Esophagus muscularis mucosa (tissue), 4 donors: ENCODE measurements at regions not wholly inside any gene's neighbourhood (a gene's known extent, or its start where the extent isn't known, plus 50 kb on each side); places are given as distances from the start of the nearest gene placed in this dataset.

Source experiments
- DNase-seq: peaks from one replicate; pipeline ENCODE4 v3.0.0-alpha.2; 2017; ENCODE audit errors: extremely low spot score
- H3K27ac ChIP-seq, 4 donors: fragments of 200-600 bp; sonication (generic); replicated peaks in 1 of 4; 1 replicate in 3 of 4; 2 replicates in 1 of 4; pipeline ENCODE4 v1.5.1; 2016 to 2019; ENCODE audit warnings: mild to moderate bottlenecking in 1 of 4
- H3K27me3 ChIP-seq, 4 donors: fragments of 200-600 bp; sonication (generic); one replicate each; pipeline versions ENCODE4 v1.5.1 to v1.6.0; 2016 to 2019
- H3K36me3 ChIP-seq, 4 donors: fragments of 200-600 bp; sonication (generic); one replicate each; pipeline ENCODE4 v1.5.1; 2016 to 2019
- H3K4me1 ChIP-seq, 4 donors: fragments of 200-600 bp; sonication (generic); one replicate each; pipeline ENCODE4 v1.5.1; 2016 to 2019
- H3K4me3 ChIP-seq, 4 donors: fragments of 200-600 bp; sonication (generic); 1 replicate in 2 of 4; 2 replicates in 2 of 4; pipeline ENCODE4 v1.5.1; 2016 to 2019; ENCODE audit warnings: mild to moderate bottlenecking in 4 of 4, moderate library complexity in 1 of 4
- H3K9me3 ChIP-seq, 4 donors: fragments of 200-600 bp; sonication (generic); 1 replicate in 3 of 4; 2 replicates in 1 of 4; pipeline ENCODE4 v1.5.1; 2016 to 2019
- EP300 ChIP-seq: sonication (generic); formaldehyde crosslinking; IDR thresholded peaks from one replicate; pipeline ENCODE4 v1.6.1; 2017; ENCODE audit warnings: antibody characterized with exemption
- POLR2A ChIP-seq: fragments of 450-650 bp; IDR thresholded peaks from one replicate; pipeline ENCODE4 v1.6.1; 2017; ENCODE audit warnings: antibody characterized with exemption, moderate library complexity, mild to moderate bottlenecking, low read depth
- POLR2AphosphoS5 ChIP-seq, 2 donors: sonication (generic); formaldehyde crosslinking; IDR thresholded peaks; one replicate each; pipeline ENCODE4 v1.6.1; 2017; ENCODE audit warnings: antibody characterized with exemption in 2 of 2
- WGBS: methylation state at CpG from one replicate; pipeline ENCODE4 v1.1.5; 2018; 5-methylcytosine and 5-hydroxymethylcytosine counted together
- intact Hi-C: fragments of 100-400 bp; cut with DNase I; formaldehyde crosslinking; loops from one replicate; pipeline ENCODE4 v1.15.1; 2023
- TF ChIP-seq, protein P1 (sequence below), 3 experiments: fragments of 200-600 bp in 2 of 3; fragments of 450-650 bp in 1 of 3; sonication (generic) in 2 of 3; IDR thresholded peaks; one replicate each; pipeline ENCODE4 v1.5.1; 2017 to 2019; ENCODE audit warnings: antibody characterized with exemption in 3 of 3, mild to moderate bottlenecking in 2 of 3, moderate library complexity in 1 of 3

DNA sequence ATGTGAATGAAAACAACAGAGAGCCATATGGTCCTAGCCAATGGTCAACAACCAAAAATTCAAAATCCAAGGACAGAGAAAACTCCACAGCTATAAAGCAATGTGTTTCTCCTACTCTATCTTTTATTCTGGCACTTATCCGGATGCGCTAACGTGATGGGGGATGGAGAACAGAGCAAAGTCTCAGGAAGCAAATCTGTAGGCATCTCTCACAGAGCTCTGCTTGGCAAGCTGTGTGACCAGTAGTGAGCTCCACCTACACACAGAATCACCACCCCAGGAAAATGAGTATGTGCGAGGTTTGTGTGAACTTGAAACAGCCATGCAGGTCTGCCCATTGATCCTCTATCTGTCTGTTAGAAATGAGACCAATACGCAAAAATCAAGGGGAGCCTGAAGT, 584.3 kb downstream of the BCL11A start:
- TF ChIP-seq POLR2AphosphoS5 (IDR thresholded peaks at IDR 0.05) (no peak), POLR2A (no peak), EP300 (no peak)
- TF ChIP-seq, protein P1, sequence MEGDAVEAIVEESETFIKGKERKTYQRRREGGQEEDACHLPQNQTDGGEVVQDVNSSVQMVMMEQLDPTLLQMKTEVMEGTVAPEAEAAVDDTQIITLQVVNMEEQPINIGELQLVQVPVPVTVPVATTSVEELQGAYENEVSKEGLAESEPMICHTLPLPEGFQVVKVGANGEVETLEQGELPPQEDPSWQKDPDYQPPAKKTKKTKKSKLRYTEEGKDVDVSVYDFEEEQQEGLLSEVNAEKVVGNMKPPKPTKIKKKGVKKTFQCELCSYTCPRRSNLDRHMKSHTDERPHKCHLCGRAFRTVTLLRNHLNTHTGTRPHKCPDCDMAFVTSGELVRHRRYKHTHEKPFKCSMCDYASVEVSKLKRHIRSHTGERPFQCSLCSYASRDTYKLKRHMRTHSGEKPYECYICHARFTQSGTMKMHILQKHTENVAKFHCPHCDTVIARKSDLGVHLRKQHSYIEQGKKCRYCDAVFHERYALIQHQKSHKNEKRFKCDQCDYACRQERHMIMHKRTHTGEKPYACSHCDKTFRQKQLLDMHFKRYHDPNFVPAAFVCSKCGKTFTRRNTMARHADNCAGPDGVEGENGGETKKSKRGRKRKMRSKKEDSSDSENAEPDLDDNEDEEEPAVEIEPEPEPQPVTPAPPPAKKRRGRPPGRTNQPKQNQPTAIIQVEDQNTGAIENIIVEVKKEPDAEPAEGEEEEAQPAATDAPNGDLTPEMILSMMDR (IDR thresholded peaks at IDR 0.05), result no peak
- no peak overlapping the region for H3K4me3 ChIP-seq
- H3K9me3 ChIP-seq, result no peaks in the 10 kb centered on the region
- WGBS, result 94% methylated on average over 4 of the region's 5 CpGs
- intact Hi-C loops, result no loop called here
- no peaks in the 10 kb centered on the region for H3K4me1 ChIP-seq
- no peak overlapping the region for H3K27ac ChIP-seq
- H3K27me3 ChIP-seq, result no peaks in the 10 kb centered on the region
- H3K36me3 ChIP-seq, result no peaks in the 10 kb centered on the region
- no peak for DNase-seq

DNA sequence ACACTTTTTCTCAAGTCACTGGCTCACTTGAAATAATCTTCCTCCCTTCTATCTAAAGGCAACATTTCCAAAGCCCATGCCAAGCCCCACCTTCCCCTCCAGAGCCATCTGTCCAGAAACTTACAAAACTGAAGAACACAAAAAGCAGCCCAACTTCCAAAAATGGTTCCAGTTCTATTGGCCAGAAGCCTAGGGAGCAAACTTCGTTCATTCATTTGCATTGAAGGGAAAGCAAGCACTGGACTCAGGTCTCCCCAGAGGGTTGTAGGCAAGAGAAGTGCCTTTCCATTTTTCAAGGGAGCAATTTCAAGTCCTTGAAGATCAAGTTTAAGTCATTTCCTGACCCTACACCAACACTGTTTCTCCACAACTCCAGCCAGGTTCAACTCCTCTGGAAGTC, 585.0 kb downstream of the BCL11A start:
- Histone ChIP-seq H3K36me3 (no peaks in the 10 kb centered on the region), H3K27me3 (no peaks in the 10 kb centered on the region), H3K9me3 (no peaks in the 10 kb centered on the region), H3K4me1 (no peaks in the 10 kb centered on the region), H3K4me3 (no peak overlapping the region), H3K27ac (no peak overlapping the region)
- WGBS, result 56% methylated on average over 1 of the region's 1 CpG
- intact Hi-C loops, result no loop called here
- TF ChIP-seq POLR2AphosphoS5 (IDR thresholded peaks at IDR 0.05) (no peak), POLR2A (no peak), EP300 (no peak)
- TF ChIP-seq, protein P1 (IDR thresholded peaks at IDR 0.05), result no peak
- no peak for DNase-seq

DNA sequence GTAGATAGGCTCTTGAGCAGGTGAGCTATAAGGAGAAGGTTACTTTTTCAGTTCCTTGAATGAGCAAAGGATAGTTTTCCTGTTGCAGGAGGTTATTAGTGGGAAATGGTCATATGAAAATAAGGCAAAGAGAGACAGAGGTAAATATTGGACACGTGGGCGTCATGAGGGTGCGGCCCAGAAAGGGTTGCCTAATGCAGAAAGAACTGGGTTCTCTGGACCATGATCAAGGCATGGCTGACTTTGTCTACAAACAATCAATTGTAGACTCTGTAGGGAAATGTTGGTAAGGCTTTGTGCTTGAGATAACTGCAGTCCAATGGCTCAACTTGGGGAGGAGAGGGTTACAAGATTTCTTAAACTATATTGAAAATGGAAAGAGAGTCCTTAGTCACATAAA, 585.8 kb downstream of the BCL11A start:
- Histone ChIP-seq H3K27ac (no peak overlapping the region), H3K4me1 (no peaks in the 10 kb centered on the region), H3K4me3 (no peak overlapping the region), H3K36me3 (no peaks in the 10 kb centered on the region), H3K9me3 (no peaks in the 10 kb centered on the region), H3K27me3 (no peaks in the 10 kb centered on the region)
- DNase-seq, result no peak
- WGBS, result 94% methylated on average over 3 of the region's 3 CpGs
- intact Hi-C loops, result no loop called here
- TF ChIP-seq EP300, result no peak

DNA sequence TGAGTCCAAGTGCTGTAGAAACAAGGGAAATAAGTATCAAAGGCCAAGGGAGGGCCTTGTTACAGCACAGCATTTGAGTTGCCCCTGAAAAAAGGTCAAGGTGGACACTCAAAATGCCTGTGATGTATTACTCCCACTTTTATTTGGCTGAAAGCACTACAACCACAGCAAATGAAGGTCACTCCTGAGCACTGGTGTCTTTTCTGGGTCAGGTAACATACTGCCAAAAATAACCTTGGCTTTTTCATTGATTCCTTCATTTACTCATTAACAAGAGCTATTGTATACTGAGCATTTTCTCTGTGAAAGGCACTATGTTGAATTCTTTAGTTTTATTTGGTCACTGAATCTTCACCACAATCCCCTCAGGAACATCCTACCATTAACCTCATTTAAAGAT, 590.3 kb downstream of the BCL11A start:
- no peak for TF ChIP-seq POLR2AphosphoS5 (IDR thresholded peaks at IDR 0.05)
- TF ChIP-seq, protein P1 (IDR thresholded peaks at IDR 0.05), result no peak
- no peak for TF ChIP-seq POLR2A
- no peak for TF ChIP-seq EP300

DNA sequence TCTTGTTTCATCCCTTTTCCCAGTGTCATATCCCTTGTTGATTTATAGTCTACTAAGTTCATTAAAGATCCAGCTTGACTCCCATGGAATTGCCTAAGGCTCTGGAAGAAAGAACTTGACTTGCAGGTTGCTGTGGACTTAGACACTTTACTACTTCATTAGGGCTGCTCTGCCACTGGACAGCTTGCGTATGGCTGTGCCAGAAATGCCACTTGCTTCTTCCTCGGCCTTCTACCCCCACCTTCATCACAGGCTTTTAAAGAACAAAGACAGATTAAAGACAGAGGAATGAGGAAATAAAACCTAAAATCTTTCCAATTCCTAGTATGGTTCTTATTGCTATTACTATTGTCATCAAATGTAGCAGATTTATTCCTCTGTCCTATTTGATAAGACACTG, 591.7 kb downstream of the BCL11A start:
- Histone ChIP-seq H3K4me1 (no peaks in the 10 kb centered on the region), H3K27me3 (no peaks in the 10 kb centered on the region), H3K9me3 (no peaks in the 10 kb centered on the region), H3K4me3 (no peak overlapping the region), H3K36me3 (no peaks in the 10 kb centered on the region), H3K27ac (no peak overlapping the region)
- no peak for TF ChIP-seq EP300
- TF ChIP-seq POLR2A, result no peak
- TF ChIP-seq, protein P1 (IDR thresholded peaks at IDR 0.05), result no peak
- no peak for TF ChIP-seq POLR2AphosphoS5 (IDR thresholded peaks at IDR 0.05)
- no peak for DNase-seq
- WGBS, result 92% methylated on average over 2 of the region's 2 CpGs
- intact Hi-C loops, result no loop called here

More for the DNA sequence above, 590.3 kb downstream of the BCL11A start:
- intact Hi-C loops, result no loop called here
- DNase-seq, result no peak
- H3K4me1 ChIP-seq, result no peaks in the 10 kb centered on the region
- H3K9me3 ChIP-seq, result no peaks in the 10 kb centered on the region
- no peaks in the 10 kb centered on the region for H3K36me3 ChIP-seq
- no peaks in the 10 kb centered on the region for H3K27me3 ChIP-seq
- no peak overlapping the region for H3K27ac ChIP-seq
- H3K4me3 ChIP-seq, result no peak overlapping the region
